GM12878 (cell line): ENCODE measurements at regions not wholly inside any gene's neighbourhood (a gene's known extent, or its start where the extent isn't known, plus 50 kb on each side); places are given as distances from the start of the nearest gene placed in this dataset.

Experiments
- ATAC-seq: fragments of 200-7000 bp; cut with Tn5 transposase; 3 replicates; pipeline ENCODE4 v1.9.1; 2020; ENCODE audit warnings: mild to moderate bottlenecking, moderate library complexity
- BruUV-seq: library from RNA; stranded (reverse); fragments of 400-500 nt; replicated peaks from 2 replicates; lab custom pipeline; 2021; lab: Mats Ljungman, UMichigan
- CTCF ChIA-PET: fragments of 300-600 bp; sonication (Branson Sonifier 250); formaldehyde crosslinking; extraction: SDS; loops from one replicate; lab custom pipeline; 2021; ENCODE audit warnings: inconsistent platforms; lab: Yijun Ruan, JAX
- POLR2A ChIA-PET: fragments of 350-600 bp; formaldehyde crosslinking; extraction: SDS; loops from one replicate; lab custom pipeline; 2021; ENCODE audit warnings: inconsistent platforms; lab: Charles Lee
- RAD21 ChIA-PET: fragments of 300-600 bp; sonication (Branson Sonifier 250); formaldehyde crosslinking; loops from one replicate; lab custom pipeline; 2023; ENCODE audit warnings: antibody characterized with exemption; ENCODE audit not compliant: unreplicated experiment; lab: Charles Lee
- SMC1A ChIA-PET: fragments of 300-600 bp; sonication (Branson Sonifier 250); formaldehyde crosslinking; loops from one replicate; lab custom pipeline; 2023; ENCODE audit not compliant: unreplicated experiment, uncharacterized antibody; lab: Charles Lee
- DNase-seq: peaks from one replicate; pipeline ENCODE4 v3.0.0-alpha.2; 2011; ENCODE audit warnings: low read depth, low spot score
- FAIRE-seq: peaks from 3 replicates; lab custom pipeline; 2011; peaks lifted over from hg19 to GRCh38; lab: Jason Lieb, UNC
- H2AFZ ChIP-seq: 2 replicates; pipeline ENCODE4 v1.6.0; 2011; ENCODE audit warnings: low read depth, low read length, control low read depth; ENCODE audit not compliant: control insufficient read depth
- H3K27ac ChIP-seq: 2 replicates; pipeline ENCODE4 v1.5.1; 2011; ENCODE audit warnings: control low read depth; ENCODE audit not compliant: control insufficient read depth, insufficient read depth
- H3K27me3 ChIP-seq, 2 experiments: replicated peaks in 1 of 2; 2 replicates each; pipeline versions ENCODE4 v1.6.0 to v1.6.1; 2011; ENCODE audit warnings: low read length in 1 of 2; ENCODE audit not compliant: control insufficient read depth in 2 of 2, insufficient read depth in 2 of 2
- H3K36me3 ChIP-seq, 2 experiments: 2 replicates each; pipeline ENCODE4 v1.5.1; 2011; ENCODE audit warnings: low read length in 1 of 2; ENCODE audit not compliant: control insufficient read depth in 2 of 2, insufficient read depth in 2 of 2
- H3K4me1 ChIP-seq: 2 replicates; pipeline ENCODE4 v1.6.1; 2011; ENCODE audit warnings: mild to moderate bottlenecking, low read length, moderate library complexity, mixed read lengths; ENCODE audit not compliant: control insufficient read depth, insufficient read depth
- H3K4me2 ChIP-seq: 2 replicates; pipeline ENCODE4 v1.6.0; 2011; ENCODE audit warnings: control low read depth; ENCODE audit not compliant: control insufficient read depth, insufficient read depth
- H3K4me3 ChIP-seq: fragments of 200-600 bp; sonication (generic); 2 replicates; pipeline ENCODE4 v1.5.1; 2016
- H3K79me2 ChIP-seq: 2 replicates; pipeline ENCODE4 v1.6.0; 2011; ENCODE audit warnings: low read length; ENCODE audit not compliant: control insufficient read depth, insufficient read depth
- H3K9ac ChIP-seq: 2 replicates; pipeline ENCODE4 v1.8.0; 2011; ENCODE audit warnings: low read length, control low read depth, mixed read lengths; ENCODE audit not compliant: control insufficient read depth, insufficient read depth
- H3K9me3 ChIP-seq: replicated peaks from 3 replicates; pipeline ENCODE4 v1.5.1; 2011; ENCODE audit warnings: mild to moderate bottlenecking, low read length; ENCODE audit not compliant: control insufficient read depth, insufficient read depth
- H4K20me1 ChIP-seq: 2 replicates; pipeline ENCODE4 v1.6.0; 2011; ENCODE audit not compliant: control insufficient read depth, insufficient read depth
- CEBPB ChIP-seq, 2 experiments: fragments of 150-350 bp in 1 of 2; IDR thresholded peaks; 2 replicates each; pipeline ENCODE4 v1.6.1; 2012 to 2014; ENCODE audit warnings: low read depth in 2 of 2, low read length in 2 of 2, borderline replicate concordance in 1 of 2, inconsistent platforms in 1 of 2
- CHD4 ChIP-seq: fragments of 200-600 bp; sonication (generic); IDR thresholded peaks from 2 replicates; pipeline ENCODE4 v1.6.1; 2016; ENCODE audit warnings: mild to moderate bottlenecking
- FOXK2 ChIP-seq: fragments of 450-650 bp; IDR thresholded peaks from 2 replicates; pipeline ENCODE4 v1.6.1; 2017; ENCODE audit warnings: mild to moderate bottlenecking, moderate library complexity
- GABPA ChIP-seq: IDR thresholded peaks from 2 replicates; pipeline ENCODE4 v1.6.1; 2014; ENCODE audit warnings: antibody characterized with exemption, low read depth, mild to moderate bottlenecking, inconsistent platforms
- SP1 ChIP-seq: IDR thresholded peaks from one replicate; pipeline ENCODE4 v1.6.1; 2011; ENCODE audit warnings: low read depth, low read length
- SPI1 ChIP-seq: IDR thresholded peaks from 2 replicates; pipeline ENCODE4 v1.6.1; 2011; ENCODE audit warnings: low read depth, mild to moderate bottlenecking, low read length, moderate library complexity, borderline replicate concordance; ENCODE audit not compliant: insufficient read depth
- SREBF2 ChIP-seq: IDR thresholded peaks from 2 replicates; pipeline ENCODE4 v1.6.1; 2012; ENCODE audit warnings: mild to moderate bottlenecking, low read length
- WGBS: methylation state at CpG from one replicate; pipeline ENCODE4 v1.1.6; 2016; ENCODE audit warnings: low lambda C conversion rate; ENCODE audit not compliant: insufficient replicate concordance, insufficient coverage; ENCODE audit errors: missing lambda C conversion rate; 5-methylcytosine and 5-hydroxymethylcytosine counted together
- in situ Hi-C: fragments of 300-500 bp; cut with MboI; formaldehyde crosslinking; loops from 9 replicates; pipeline ENCODE4 v1.14.3; 2018; ENCODE audit warnings: mixed read lengths
- intact Hi-C: fragments of 100-400 bp; cut with micrococcal nuclease; formaldehyde crosslinking; loops from one replicate; pipeline ENCODE4 v1.14.2; 2022; ENCODE audit not compliant: unreplicated experiment
- TF ChIP-seq, protein P1 (sequence below), 3 experiments: IDR thresholded peaks in 2 of 3; conservative IDR thresholded peaks in 1 of 3; 2 replicates each; pipeline ENCODE4 v1.5.1; 2011; ENCODE audit warnings: low read depth in 3 of 3, low read length in 3 of 3, mild to moderate bottlenecking in 3 of 3, control low read depth in 2 of 3, moderate library complexity in 2 of 3, inconsistent platforms in 1 of 3, mixed read lengths in 1 of 3; ENCODE audit not compliant: control insufficient read depth in 2 of 3, insufficient read depth in 1 of 3; ENCODE audit errors: extremely low read depth in 1 of 3

DNA sequence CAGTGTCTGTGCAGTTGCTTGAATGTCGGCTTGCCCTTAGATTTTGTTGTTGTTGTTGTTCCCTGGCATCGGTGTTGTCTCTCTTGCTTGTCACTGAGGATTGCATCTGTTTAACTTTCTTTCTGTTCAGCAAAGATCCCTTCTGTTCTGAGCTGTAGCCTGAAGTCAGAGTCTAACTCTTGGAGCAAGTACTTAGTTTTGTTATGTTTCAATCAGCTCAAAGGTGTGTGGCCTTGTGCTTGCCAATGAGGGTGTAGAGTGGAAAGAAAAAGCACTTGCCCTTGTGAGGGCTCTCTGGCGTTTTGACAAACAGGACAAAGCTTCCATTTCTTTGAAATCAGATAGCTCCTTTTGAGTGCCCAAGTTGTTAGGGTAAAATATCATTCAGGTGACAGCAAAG, 757.1 kb upstream of the CDH7 start (continued):
- TF ChIP-seq, protein P1, sequence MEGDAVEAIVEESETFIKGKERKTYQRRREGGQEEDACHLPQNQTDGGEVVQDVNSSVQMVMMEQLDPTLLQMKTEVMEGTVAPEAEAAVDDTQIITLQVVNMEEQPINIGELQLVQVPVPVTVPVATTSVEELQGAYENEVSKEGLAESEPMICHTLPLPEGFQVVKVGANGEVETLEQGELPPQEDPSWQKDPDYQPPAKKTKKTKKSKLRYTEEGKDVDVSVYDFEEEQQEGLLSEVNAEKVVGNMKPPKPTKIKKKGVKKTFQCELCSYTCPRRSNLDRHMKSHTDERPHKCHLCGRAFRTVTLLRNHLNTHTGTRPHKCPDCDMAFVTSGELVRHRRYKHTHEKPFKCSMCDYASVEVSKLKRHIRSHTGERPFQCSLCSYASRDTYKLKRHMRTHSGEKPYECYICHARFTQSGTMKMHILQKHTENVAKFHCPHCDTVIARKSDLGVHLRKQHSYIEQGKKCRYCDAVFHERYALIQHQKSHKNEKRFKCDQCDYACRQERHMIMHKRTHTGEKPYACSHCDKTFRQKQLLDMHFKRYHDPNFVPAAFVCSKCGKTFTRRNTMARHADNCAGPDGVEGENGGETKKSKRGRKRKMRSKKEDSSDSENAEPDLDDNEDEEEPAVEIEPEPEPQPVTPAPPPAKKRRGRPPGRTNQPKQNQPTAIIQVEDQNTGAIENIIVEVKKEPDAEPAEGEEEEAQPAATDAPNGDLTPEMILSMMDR (IDR thresholded peaks at IDR 0.05 in 2 of 3, conservative IDR thresholded peaks at IDR 0.05 in 1 of 3; ENCODE audit: control insufficient read depth in 2 of 3, extremely low read depth in 1 of 3, insufficient read depth in 1 of 3, low read depth in 3 of 3, low read length in 3 of 3), result no peak
- no peak for TF ChIP-seq SPI1

DNA sequence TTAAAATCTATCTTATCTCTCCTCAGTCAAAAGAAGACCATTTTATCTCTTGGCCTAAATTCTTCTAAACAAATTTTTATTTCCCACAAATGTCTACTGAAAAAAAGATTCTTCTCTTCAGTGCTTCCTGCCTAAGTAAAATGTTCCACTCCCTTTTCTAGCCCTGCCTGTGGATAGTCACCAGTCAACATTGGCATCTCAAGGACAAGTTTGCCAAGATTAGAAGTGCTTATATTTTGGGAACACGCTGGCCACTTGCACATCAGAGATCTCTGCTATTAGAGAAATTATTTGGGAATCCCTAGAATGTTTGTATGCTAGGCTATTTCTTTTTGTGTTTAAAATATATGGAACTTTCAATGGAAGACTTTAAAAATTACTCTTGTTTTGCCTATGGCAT, 758.2 kb upstream of the CDH7 start:
- no peak overlapping the region for H2AFZ ChIP-seq
- in situ Hi-C loops, result no loop called here
- H3K27ac ChIP-seq, result no peak overlapping the region
- DNase-seq (no peak), ATAC-seq (no peak), FAIRE-seq (no peak)
- BruUV-seq, result no TSS peak
- no peaks in the 10 kb centered on the region for H3K79me2 ChIP-seq
- intact Hi-C loops, result no loop called here
- no peaks in the 10 kb centered on the region for H3K36me3 ChIP-seq
- no peak overlapping the region for H3K9ac ChIP-seq
- RAD21 ChIA-PET, result no interaction called here
- CTCF ChIA-PET, result no interaction called here
- SMC1A ChIA-PET, result no interaction called here
- H3K27me3 ChIP-seq, result no peaks in the 10 kb centered on the region
- TF ChIP-seq FOXK2 (no peak), GABPA (no peak), SREBF2 (no peak), CEBPB (IDR thresholded peaks at IDR 0.05; ENCODE audit: borderline replicate concordance in 1 of 2, low read depth in 2 of 2, low read length in 2 of 2) (no peak), SP1 (no peak), CHD4 (no peak)
- POLR2A ChIA-PET, result no interaction called here
- no peak overlapping the region for H3K4me3 ChIP-seq
- H3K4me2 ChIP-seq, result no peak overlapping the region
- no peaks in the 10 kb centered on the region for H3K4me1 ChIP-seq
- WGBS, result 0% methylated on average over 1 of the region's 1 CpG
- no peaks in the 10 kb centered on the region for H3K9me3 ChIP-seq
- no peaks in the 10 kb centered on the region for H4K20me1 ChIP-seq
